ENCODE measurements at regions not wholly inside any gene's neighbourhood (a gene's known extent, or its start where the extent isn't known, plus 50 kb on each side); places are given as distances from the start of the nearest gene placed in this dataset.

GRCh38 chrX:9087271-9088040, 53.5 kb upstream of the FAM9B start:
- no peak for DNase-seq
- peaks cover 0 to 6% (median 0%) of the 10 kb centered on the region in 3 donors for H3K36me3 Mint-ChIP-seq
- no peak overlapping the region for H3K4me3 Mint-ChIP-seq
- peak overlapping the region in 1 of 10 donors; percentile 38 for H3K27ac Mint-ChIP-seq
- H3K9me3 Mint-ChIP-seq = peaks cover 0 to 2% (median 0%) of the 10 kb centered on the region in 9 donors
- POLR2A ChIA-PET = no interaction called here
- H3K27me3 Mint-ChIP-seq = no peaks in the 10 kb centered on the region
- peaks cover 6 to 19% (median 10%) of the 10 kb centered on the region in 4 donors for H3K4me1 Mint-ChIP-seq
- ATAC-seq = no peak

DNA sequence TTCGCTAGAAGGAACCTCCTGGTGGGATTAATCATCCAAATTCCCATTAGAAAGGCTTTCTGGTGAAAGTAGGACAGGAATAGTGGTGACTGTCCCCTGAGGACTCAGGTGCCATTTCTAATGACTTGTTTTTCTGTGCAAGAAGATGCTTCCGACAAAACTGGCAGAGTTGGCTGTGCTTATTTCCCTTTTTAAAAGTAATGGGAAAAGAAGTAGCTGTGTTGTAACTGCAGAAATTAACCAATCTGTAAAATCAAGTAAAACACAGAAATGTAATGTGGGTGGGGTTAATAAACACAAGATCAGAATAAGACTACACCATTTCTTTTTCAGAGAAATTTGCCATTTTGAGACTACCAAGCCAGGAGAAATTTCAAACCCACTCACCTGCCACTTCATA, 55.0 kb upstream of the FAM9B start:
- no peak for ATAC-seq
- Mint-ChIP-seq H3K27ac (peak overlapping the region in 1 of 10 donors; percentile 67), H3K4me3 (no peak overlapping the region), H3K36me3 (peaks cover 0 to 6% (median 0%) of the 10 kb centered on the region in 3 donors), H3K9me3 (peaks cover 0 to 2% (median 0%) of the 10 kb centered on the region in 9 donors), H3K27me3 (no peaks in the 10 kb centered on the region), H3K4me1 (peaks cover 4 to 19% (median 10%) of the 10 kb centered on the region in 4 donors)
- POLR2A ChIA-PET = no interaction called here
- DNase-seq = no peak

GRCh38 chrX:9090766-9091165, 56.8 kb upstream of the FAM9B start:
- POLR2A ChIA-PET = no interaction called here
- H3K4me1 Mint-ChIP-seq = peaks cover 3 to 19% (median 10%) of the 10 kb centered on the region in 4 donors
- peak overlapping the region in 1 of 10 donors; percentile 51 for H3K27ac Mint-ChIP-seq
- peaks cover 0 to 7% (median 2%) of the 10 kb centered on the region in 9 donors for H3K9me3 Mint-ChIP-seq
- DNase-seq (no peak), ATAC-seq (no peak)
- H3K27me3 Mint-ChIP-seq = no peaks in the 10 kb centered on the region
- H3K36me3 Mint-ChIP-seq = peaks cover 0 to 6% (median 0%) of the 10 kb centered on the region in 3 donors
- H3K4me3 Mint-ChIP-seq = peak overlapping the region in 1 of 10 donors; percentile 28

DNA sequence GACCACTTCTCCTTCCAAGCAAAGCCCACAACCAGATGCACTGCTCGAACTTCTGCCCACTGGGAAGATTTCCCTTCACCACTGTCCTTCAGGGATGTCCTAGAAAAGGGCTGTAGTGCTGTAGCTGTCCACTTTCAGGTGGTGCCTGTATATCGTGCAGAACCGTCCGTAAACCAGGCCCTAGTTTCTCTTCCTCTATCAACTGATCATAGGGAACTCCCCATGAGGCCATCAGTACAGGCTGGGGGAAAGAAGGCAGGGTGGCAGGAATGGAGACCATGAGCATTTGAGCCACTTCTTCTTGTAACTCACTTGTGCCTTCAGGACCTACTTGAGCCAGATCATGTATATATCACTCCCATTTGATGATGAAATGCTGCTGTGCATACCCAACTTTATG, 57.3 kb upstream of the FAM9B start:
- Mint-ChIP-seq H3K27me3 (no peaks in the 10 kb centered on the region), H3K36me3 (peaks cover 0 to 6% (median 0%) of the 10 kb centered on the region in 3 donors), H3K4me3 (peak overlapping the region in 1 of 10 donors; percentile 28), H3K9me3 (peaks cover 0 to 7% (median 2%) of the 10 kb centered on the region in 9 donors), H3K27ac (peak overlapping the region in 1 of 10 donors; percentile 51), H3K4me1 (peaks cover 3 to 19% (median 10%) of the 10 kb centered on the region in 4 donors)
- no peak for DNase-seq
- POLR2A ChIA-PET = no interaction called here
- ATAC-seq = no peak

- no peaks in the 10 kb centered on the region for H3K27me3 Mint-ChIP-seq
- peaks cover 0 to 2% (median 0%) of the 10 kb centered on the region in 4 donors for H3K4me1 Mint-ChIP-seq
- H3K36me3 Mint-ChIP-seq = no peaks in the 10 kb centered on the region
- no peak overlapping the region for H3K4me3 Mint-ChIP-seq
- H3K9me3 Mint-ChIP-seq = no peaks in the 10 kb centered on the region
- H3K27ac Mint-ChIP-seq = no peak overlapping the region
- DNase-seq (no peak), ATAC-seq (no peak)
- POLR2A ChIA-PET = no interaction called here
Measured at GRCh38 chrX:9102956-9103355, 69.0 kb upstream of the FAM9B start.

GRCh38 chrX:9108054-9108453, 74.1 kb upstream of the FAM9B start:
- no peak overlapping the region for H3K27ac Mint-ChIP-seq
- peaks cover 0 to under 1% (median 0%) of the 10 kb centered on the region in 9 donors for H3K9me3 Mint-ChIP-seq

GRCh38 chrX:9110808-9111207, 76.9 kb upstream of the FAM9B start:
- POLR2A ChIA-PET = no interaction called here
- Mint-ChIP-seq H3K27me3 (no peaks in the 10 kb centered on the region), H3K9me3 (peaks cover 0 to 2% (median 0%) of the 10 kb centered on the region in 9 donors), H3K36me3 (no peaks in the 10 kb centered on the region), H3K27ac (no peak overlapping the region), H3K4me1 (peaks cover 0 to 2% (median 0%) of the 10 kb centered on the region in 4 donors), H3K4me3 (no peak overlapping the region)
- ATAC-seq (no peak), DNase-seq (no peak)

More at GRCh38 chrX:9108054-9108453, 74.1 kb upstream of the FAM9B start:
- no peaks in the 10 kb centered on the region for H3K27me3 Mint-ChIP-seq
- no peak overlapping the region for H3K4me3 Mint-ChIP-seq
- POLR2A ChIA-PET = no interaction called here
- ATAC-seq (no peak), DNase-seq (no peak)
- H3K4me1 Mint-ChIP-seq = no peaks in the 10 kb centered on the region
- H3K36me3 Mint-ChIP-seq = no peaks in the 10 kb centered on the region

DNA sequence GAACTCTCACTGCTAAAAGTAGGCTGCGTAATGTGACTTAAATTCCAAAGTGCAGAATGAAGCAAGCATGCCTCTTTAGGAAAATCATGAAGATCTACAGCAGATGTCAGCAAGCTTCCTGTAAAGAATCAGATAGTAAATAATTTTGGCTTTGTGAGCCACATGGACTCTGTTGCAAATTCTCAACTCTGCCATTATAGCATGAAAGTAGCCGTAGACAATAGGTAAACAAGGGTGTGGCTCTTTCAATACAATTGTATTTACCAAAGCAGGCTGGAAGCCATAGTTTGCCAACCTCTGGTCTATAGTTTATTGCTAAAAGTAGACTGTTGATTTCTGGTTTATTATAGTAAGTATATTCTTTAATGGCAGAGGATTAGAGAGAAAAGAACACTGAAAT, 80.3 kb upstream of the FAM9B start:
- Mint-ChIP-seq H3K4me3 (no peak overlapping the region), H3K36me3 (no peaks in the 10 kb centered on the region), H3K9me3 (peaks cover 0 to 2% (median 0%) of the 10 kb centered on the region in 9 donors), H3K4me1 (peaks cover 0 to 2% (median 0%) of the 10 kb centered on the region in 4 donors), H3K27me3 (no peaks in the 10 kb centered on the region), H3K27ac (no peak overlapping the region)
- POLR2A ChIA-PET = no interaction called here
- DNase-seq = no peak
- no peak for ATAC-seq

- H3K36me3 Mint-ChIP-seq = peaks cover 0 to 5% (median 0%) of the 10 kb centered on the region in 3 donors
- no peak for ATAC-seq
- POLR2A ChIA-PET = no interaction called here
- peaks cover 0 to 7% (median 0%) of the 10 kb centered on the region in 9 donors for H3K9me3 Mint-ChIP-seq
- H3K4me3 Mint-ChIP-seq = no peak overlapping the region
- H3K27ac Mint-ChIP-seq = no peak overlapping the region
- H3K4me1 Mint-ChIP-seq = peaks cover 0 to 2% (median under 1%) of the 10 kb centered on the region in 4 donors
- DNase-seq = no peak
- peaks cover 0 to 4% (median 0%) of the 10 kb centered on the region in 5 donors for H3K27me3 Mint-ChIP-seq
Measured at GRCh38 chrX:9117851-9118250, 83.9 kb upstream of the FAM9B start.

DNA sequence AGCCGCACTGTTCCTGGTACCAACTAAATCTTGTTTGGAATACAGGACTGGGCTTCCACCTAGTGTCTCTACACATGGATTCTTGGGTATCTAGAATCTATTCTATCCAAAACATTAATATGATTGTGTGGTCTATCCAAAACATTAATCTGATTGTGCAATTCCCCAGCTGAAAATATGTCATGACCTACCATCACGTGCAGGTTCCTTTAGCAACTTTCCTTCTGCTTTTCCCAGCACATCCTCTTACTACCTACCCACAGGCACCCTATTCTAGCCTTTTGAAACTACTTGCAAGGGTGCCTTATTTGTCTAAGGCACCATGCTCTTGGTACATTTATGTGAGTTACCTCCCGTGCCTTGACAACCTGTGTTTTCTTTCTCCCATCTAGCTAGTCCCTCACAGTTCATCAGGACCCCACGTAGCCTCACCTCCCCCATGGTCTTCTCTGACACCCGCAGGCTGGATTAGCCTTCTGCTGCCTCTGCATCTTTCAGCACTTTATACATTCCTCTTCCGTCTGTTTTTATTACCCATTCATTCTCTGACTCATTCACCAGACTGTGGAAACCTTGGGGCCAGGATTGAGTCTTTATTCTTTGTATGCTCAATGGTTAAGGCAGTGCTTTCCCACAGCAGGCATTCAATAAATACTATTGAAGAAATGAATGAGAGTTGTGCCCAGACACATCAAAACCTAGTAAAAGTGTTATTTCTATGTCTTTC, 88.8 kb upstream of the FAM9B start:
- no peak overlapping the region for H3K4me3 Mint-ChIP-seq
- no peak for ATAC-seq
- peaks cover 0 to 5% (median 0%) of the 10 kb centered on the region in 3 donors for H3K36me3 Mint-ChIP-seq
- no peak overlapping the region for H3K27ac Mint-ChIP-seq
- H3K27me3 Mint-ChIP-seq = peaks cover 0 to 4% (median 0%) of the 10 kb centered on the region in 5 donors
- H3K9me3 Mint-ChIP-seq = peaks cover 0 to 7% (median 0%) of the 10 kb centered on the region in 9 donors
- POLR2A ChIA-PET = no interaction called here
- H3K4me1 Mint-ChIP-seq = peaks cover 0 to 2% (median 0%) of the 10 kb centered on the region in 4 donors
- DNase-seq = no peak

GRCh38 chrX:9127986-9128385, 94.1 kb upstream of the FAM9B start:
- Mint-ChIP-seq H3K4me1 (no peaks in the 10 kb centered on the region), H3K27me3 (no peaks in the 10 kb centered on the region), H3K36me3 (peaks cover 0 to 9% (median 2%) of the 10 kb centered on the region in 3 donors), H3K9me3 (peaks cover 0 to 9% (median 3%) of the 10 kb centered on the region in 9 donors), H3K27ac (no peak overlapping the region), H3K4me3 (no peak overlapping the region)
- POLR2A ChIA-PET = no interaction called here
- ATAC-seq = no peak
- no peak for DNase-seq

GRCh38 chrX:9130031-9130430, 96.1 kb upstream of the FAM9B start:
- no peaks in the 10 kb centered on the region for H3K27me3 Mint-ChIP-seq
- no peak overlapping the region for H3K27ac Mint-ChIP-seq
- POLR2A ChIA-PET = no interaction called here
- DNase-seq (no peak), ATAC-seq (no peak)
- H3K4me3 Mint-ChIP-seq = no peak overlapping the region
- no peaks in the 10 kb centered on the region for H3K4me1 Mint-ChIP-seq
- H3K9me3 Mint-ChIP-seq = peaks cover 0 to 16% (median 3%) of the 10 kb centered on the region in 9 donors
- peaks cover 0 to 9% (median 2%) of the 10 kb centered on the region in 3 donors for H3K36me3 Mint-ChIP-seq

GRCh38 chrX:9131066-9131465, 97.1 kb upstream of the FAM9B start:
- H3K36me3 Mint-ChIP-seq = peaks cover 0 to 9% (median 2%) of the 10 kb centered on the region in 3 donors
- H3K27ac Mint-ChIP-seq = peak overlapping the region in 3 of 10 donors; percentile 41 to 44 (median 43)
- no peak for DNase-seq
- peaks cover 0 to 16% (median 3%) of the 10 kb centered on the region in 9 donors for H3K9me3 Mint-ChIP-seq
- POLR2A ChIA-PET = no interaction called here
- no peak for ATAC-seq
- no peak overlapping the region for H3K4me3 Mint-ChIP-seq
- no peaks in the 10 kb centered on the region for H3K27me3 Mint-ChIP-seq
- no peaks in the 10 kb centered on the region for H3K4me1 Mint-ChIP-seq
